ENCODE measurements at regions not wholly inside any gene's neighbourhood (a gene's known extent, or its start where the extent isn't known, plus 50 kb on each side); places are given as distances from the start of the nearest gene placed in this dataset.

DNA sequence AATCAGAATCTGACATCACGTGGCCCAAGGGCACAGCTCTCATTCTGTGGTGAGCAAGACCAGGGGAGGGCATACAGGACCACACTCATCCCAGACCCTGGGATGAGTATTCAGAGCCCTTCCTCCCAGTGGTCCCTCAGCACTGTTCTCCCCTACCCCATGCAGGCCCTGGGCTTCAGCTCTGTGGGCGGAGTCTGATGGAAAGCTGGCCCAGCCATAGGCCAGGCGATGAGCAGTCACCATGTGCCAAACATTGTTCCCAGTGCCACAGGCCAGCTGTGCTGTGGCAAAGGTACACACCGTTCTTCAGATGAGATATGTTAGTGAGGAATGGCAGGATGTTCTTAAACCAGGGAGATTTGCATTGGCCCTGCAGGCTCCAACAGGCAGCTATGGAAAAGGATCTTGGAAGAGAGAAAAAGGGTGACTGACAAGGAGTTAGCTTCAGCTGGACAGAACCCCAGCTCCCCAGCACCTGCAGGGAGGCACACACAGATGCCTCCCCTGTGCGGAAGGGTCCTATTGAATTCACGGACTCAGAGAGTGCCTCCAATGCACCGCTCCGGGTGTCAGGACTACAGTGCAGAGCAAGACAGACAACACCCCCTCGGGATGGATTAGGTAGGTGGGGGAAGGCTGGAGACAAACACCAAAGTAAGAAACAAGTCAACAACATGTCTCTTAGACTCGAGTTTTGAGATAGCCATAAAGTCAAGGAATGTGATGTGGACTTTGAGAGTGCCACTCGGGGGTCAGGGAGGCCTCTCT is 596.0 kb upstream of the MGMT start (continued):
- TF ChIP-seq, protein P1, sequence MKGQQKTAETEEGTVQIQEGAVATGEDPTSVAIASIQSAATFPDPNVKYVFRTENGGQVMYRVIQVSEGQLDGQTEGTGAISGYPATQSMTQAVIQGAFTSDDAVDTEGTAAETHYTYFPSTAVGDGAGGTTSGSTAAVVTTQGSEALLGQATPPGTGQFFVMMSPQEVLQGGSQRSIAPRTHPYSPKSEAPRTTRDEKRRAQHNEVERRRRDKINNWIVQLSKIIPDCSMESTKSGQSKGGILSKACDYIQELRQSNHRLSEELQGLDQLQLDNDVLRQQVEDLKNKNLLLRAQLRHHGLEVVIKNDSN (CRISPR knock-in tag; IDR thresholded peaks at IDR 0.05) = no peak

DNA sequence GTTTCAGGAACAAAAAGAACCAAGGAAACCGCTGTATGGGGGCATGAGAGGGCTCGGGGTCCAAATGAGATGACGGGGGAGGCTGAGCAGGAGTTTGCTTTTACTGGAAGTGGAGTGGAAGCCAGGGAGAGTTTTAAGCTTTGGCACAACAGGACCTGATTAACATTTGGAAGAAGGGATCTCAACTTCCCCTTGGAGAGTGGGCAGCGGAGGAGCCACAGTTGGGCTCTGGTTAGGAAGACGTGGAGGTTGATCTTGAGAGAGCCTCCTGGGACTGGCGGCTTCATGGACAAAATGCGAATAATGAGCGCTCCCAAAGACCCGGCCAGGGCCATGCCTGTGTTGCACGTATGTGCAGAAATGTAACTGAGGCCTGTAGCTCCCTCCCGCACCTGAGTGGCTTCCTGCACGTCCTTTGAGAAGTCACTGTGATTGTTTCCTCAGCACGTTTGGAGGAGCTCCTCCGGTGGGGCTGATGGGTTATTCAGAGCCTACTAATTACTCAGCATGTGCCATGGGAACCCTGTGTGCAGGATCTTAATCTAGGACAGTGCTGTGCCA is 595.3 kb upstream of the MGMT start:
- Histone ChIP-seq H3K27ac (ENCODE audit: extremely low read depth, low read depth, low read length) (no peak overlapping the region), H3K4me2 (ENCODE audit: insufficient read depth, low read length) (no peak overlapping the region), H3K4me1 (replicated peaks in 1 of 2; ENCODE audit: control insufficient read depth in 2 of 2, insufficient read depth in 2 of 2, low read length in 2 of 2) (no peaks in the 10 kb centered on the region), H4K20me1 (replicated peaks; ENCODE audit: control insufficient read depth, insufficient read depth, low read length) (no peaks in the 10 kb centered on the region), H3K9me3 (replicated peaks; ENCODE audit: control insufficient read depth, insufficient read depth, low read depth, low read length) (no peaks in the 10 kb centered on the region), H3K4me3 (no peak overlapping the region), H3K36me3 (ENCODE audit: control insufficient read depth, insufficient read depth, low read length) (no peaks in the 10 kb centered on the region), H3K27me3 (ENCODE audit: control insufficient read depth in 2 of 2, insufficient read depth in 2 of 2, low read length in 2 of 2) (peaks cover 0 to 17% of the 10 kb centered on the region in 2 experiments; a peak in 3 of 5 replicates), H3K9me1 (ENCODE audit: control insufficient read depth, insufficient read depth, low read length) (no peaks in the 10 kb centered on the region), H3K79me2 (ENCODE audit: control insufficient read depth, insufficient read depth, low read length) (no peaks in the 10 kb centered on the region), H3K9ac (ENCODE audit: insufficient read depth in 1 of 2, low read depth in 2 of 2, low read length in 2 of 2) (no peak overlapping the region), H2AFZ (ENCODE audit: low read depth, low read length) (no peak overlapping the region)
- no peak for TF ChIP-seq HDAC1 (IDR thresholded peaks at IDR 0.05)
- no peak for TF ChIP-seq TARDBP (IDR thresholded peaks at IDR 0.05)
- TF ChIP-seq ZNF586 (CRISPR knock-in tag; conservative IDR thresholded peaks at IDR 0.05) = no peak
- TF ChIP-seq MYC (IDR thresholded peaks at IDR 0.05; ENCODE audit: low read depth, low read length) = no peak
- no peak for TF ChIP-seq MYC (CRISPR knock-in tag; IDR thresholded peaks at IDR 0.05; ENCODE audit: borderline replicate concordance, low read depth)
- TF ChIP-seq MBD2 (IDR thresholded peaks at IDR 0.05; ENCODE audit: borderline replicate concordance, low read depth) = no peak
- TF ChIP-seq ZNF316 (IDR thresholded peaks at IDR 0.05) = no peak
- TF ChIP-seq, protein P2, sequence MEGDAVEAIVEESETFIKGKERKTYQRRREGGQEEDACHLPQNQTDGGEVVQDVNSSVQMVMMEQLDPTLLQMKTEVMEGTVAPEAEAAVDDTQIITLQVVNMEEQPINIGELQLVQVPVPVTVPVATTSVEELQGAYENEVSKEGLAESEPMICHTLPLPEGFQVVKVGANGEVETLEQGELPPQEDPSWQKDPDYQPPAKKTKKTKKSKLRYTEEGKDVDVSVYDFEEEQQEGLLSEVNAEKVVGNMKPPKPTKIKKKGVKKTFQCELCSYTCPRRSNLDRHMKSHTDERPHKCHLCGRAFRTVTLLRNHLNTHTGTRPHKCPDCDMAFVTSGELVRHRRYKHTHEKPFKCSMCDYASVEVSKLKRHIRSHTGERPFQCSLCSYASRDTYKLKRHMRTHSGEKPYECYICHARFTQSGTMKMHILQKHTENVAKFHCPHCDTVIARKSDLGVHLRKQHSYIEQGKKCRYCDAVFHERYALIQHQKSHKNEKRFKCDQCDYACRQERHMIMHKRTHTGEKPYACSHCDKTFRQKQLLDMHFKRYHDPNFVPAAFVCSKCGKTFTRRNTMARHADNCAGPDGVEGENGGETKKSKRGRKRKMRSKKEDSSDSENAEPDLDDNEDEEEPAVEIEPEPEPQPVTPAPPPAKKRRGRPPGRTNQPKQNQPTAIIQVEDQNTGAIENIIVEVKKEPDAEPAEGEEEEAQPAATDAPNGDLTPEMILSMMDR (IDR thresholded peaks at IDR 0.05 in 2 of 3, conservative IDR thresholded peaks at IDR 0.05 in 1 of 3; ENCODE audit: insufficient read depth in 2 of 3, low read depth in 1 of 3, low read length in 3 of 3) = no peak
- TF ChIP-seq POLR2A (conservative IDR thresholded peaks at IDR 0.05) = no peak
- TF ChIP-seq ZNF12 (CRISPR knock-in tag; IDR thresholded peaks at IDR 0.05) = no peak
- TF ChIP-seq EWSR1 (IDR thresholded peaks at IDR 0.05; ENCODE audit: borderline replicate concordance, low read depth, partially characterized antibody) = no peak
- TF ChIP-seq U2AF1 (optimal IDR thresholded peaks at IDR 0.05; ENCODE audit: low read depth, low read length) = no peak
- no peak for TF ChIP-seq ZNF644 (tag; IDR thresholded peaks at IDR 0.05; ENCODE audit: low read depth)
- no peak for TF ChIP-seq ZNF507 (tag; conservative IDR thresholded peaks at IDR 0.05)
- TF ChIP-seq TSC22D4 (tag; IDR thresholded peaks at IDR 0.05) = no peak
- no peak for TF ChIP-seq KAT2B (IDR thresholded peaks at IDR 0.05; ENCODE audit: low read depth, low read length)
- no peak for TF ChIP-seq CBFA2T2 (conservative IDR thresholded peaks at IDR 0.05)
- no peak for DNase-seq (ENCODE audit: extremely low read depth in 1 of 4, low spot score in 3 of 4)
- intact Hi-C loops (cut with micrococcal nuclease) (no loop called here), in situ Hi-C loops (cut with MboI) (loop anchor here (25.0 kb wide), 1 partner anchor 609 kb away; no protein-coding TSS in a partner anchor)
- FAIRE-seq = no peak
- ChIA-PET CTCF (ENCODE audit: low intra/inter-chr PET ratio) (no interaction called here), POLR2A (no interaction called here)
- WGBS (ENCODE audit: insufficient coverage, low coverage, missing lambda C conversion rate) = 0% methylated on average over 11 of the region's 14 CpGs
- BruUV-seq (replicated peaks) = no TSS peak
- no peak for ATAC-seq

Measured in K562 (cell line).